Adrenal gland (tissue), 9 donors: ENCODE measurements at regions not wholly inside any gene's neighbourhood (a gene's known extent, or its start where the extent isn't known, plus 50 kb on each side); places are given as distances from the start of the nearest gene placed in this dataset.

Source experiments
- DNase-seq, 7 donors: peaks; one replicate each; pipeline ENCODE4 v3.0.0-alpha.2; 2019 to 2020
- H3K27ac ChIP-seq, 5 donors: fragments of 200-600 bp; sonication (generic) in 4 of 5; 1 replicate in 3 of 5; 2 replicates in 2 of 5; pipeline versions ENCODE4 v1.5.1 to v1.8.0; 2016 to 2020; ENCODE audit warnings: mild to moderate bottlenecking in 1 of 5
- H3K27me3 ChIP-seq: fragments of 200-600 bp; 2 replicates; pipeline ENCODE4 v1.8.0; 2021
- H3K36me3 ChIP-seq, 2 donors: fragments of 200-600 bp; replicated peaks in 1 of 2; 1 replicate in 1 of 2; 2 replicates in 1 of 2; pipeline versions ENCODE4 v1.5.1 to v1.8.0; 2018 to 2022
- H3K4me1 ChIP-seq, 2 donors: fragments of 200-600 bp; replicated peaks in 1 of 2; 1 replicate in 1 of 2; 2 replicates in 1 of 2; pipeline versions ENCODE4 v1.5.1 to v1.8.0; 2018 to 2021
- H3K4me3 ChIP-seq, 4 donors: fragments of 200-600 bp; sonication (generic) in 3 of 4; one replicate each; pipeline ENCODE4 v1.5.1; 2016 to 2018
- H3K9me3 ChIP-seq, 3 donors: fragments of 200-600 bp; sonication (generic) in 1 of 3; replicated peaks in 1 of 3; 1 replicate in 2 of 3; 2 replicates in 1 of 3; pipeline versions ENCODE4 v1.5.1 to v1.8.0; 2016 to 2021
- CTCF ChIP-seq, 6 experiments: fragments of 450-650 bp in 4 of 6; fragments of 200-600 bp in 2 of 6; sonication (generic) in 1 of 6; IDR thresholded peaks; 1 replicate in 5 of 6; 2 replicates in 1 of 6; pipeline versions ENCODE4 v1.5.1 to v1.8.0; 2016 to 2021; ENCODE audit warnings: antibody characterized with exemption in 6 of 6, mild to moderate bottlenecking in 2 of 6, moderate library complexity in 1 of 6
- POLR2A ChIP-seq, 2 donors: fragments of 450-650 bp; IDR thresholded peaks; one replicate each; pipeline ENCODE4 v1.6.1; 2017; ENCODE audit warnings: antibody characterized with exemption in 2 of 2, mild to moderate bottlenecking in 2 of 2, moderate library complexity in 1 of 2
- WGBS, 4 donors: extraction: QIAGEN DNeasy Blood & Tissue Kit in 2 of 4; methylation state at CpG; one replicate each; pipeline versions ENCODE4 v1.1.5 to v1.1.7; 2013 to 2017; 5-methylcytosine and 5-hydroxymethylcytosine counted together
- intact Hi-C, 2 donors: fragments of 100-400 bp; cut with DNase I; formaldehyde crosslinking; loops; one replicate each; pipeline versions ENCODE4 v1.14.1 to v1.15.0; 2022 to 2023
- donor health status: healthy with polysubstance abuse.
- donor health status: Bipolar disorder and iron deficiency.
- donor health status: DM: yes; HTN: yes; CAD: no.
- donor health status: DM: no; HTN: no; CAD: no.
- donor health status: DM: no; HTN: no; CAD: no.

- H3K27ac ChIP-seq, result no peak overlapping the region
- H3K4me3 ChIP-seq, result no peak overlapping the region
- H3K36me3 ChIP-seq, result no peaks in the 10 kb centered on the region
- DNase-seq, result no peak
- intact Hi-C loops, result no loop called here
- H3K4me1 ChIP-seq, result no peaks in the 10 kb centered on the region
- WGBS, 4 donors, result 74 to 76% (median 75%) methylated on average over 4 of the region's 4 CpGs
- TF ChIP-seq POLR2A (IDR thresholded peaks at IDR 0.05) (no peak), CTCF (IDR thresholded peaks at IDR 0.05) (no peak)
- no peaks in the 10 kb centered on the region for H3K9me3 ChIP-seq
- no peaks in the 10 kb centered on the region for H3K27me3 ChIP-seq
These were observed 395.0 kb downstream of the FOXG1 start for GRCh38 chr14:29161593-29161992.

GRCh38 chr14:29163109-29163508 lies 396.5 kb downstream of the FOXG1 start:
- Histone ChIP-seq H3K27me3 (no peaks in the 10 kb centered on the region), H3K9me3 (no peaks in the 10 kb centered on the region), H3K4me3 (no peak overlapping the region), H3K27ac (no peak overlapping the region), H3K4me1 (no peaks in the 10 kb centered on the region), H3K36me3 (no peaks in the 10 kb centered on the region)
- no peak for TF ChIP-seq POLR2A (IDR thresholded peaks at IDR 0.05)
- no peak for TF ChIP-seq CTCF (IDR thresholded peaks at IDR 0.05)
- WGBS, 4 donors, result 46 to 53% (median 48%) methylated on average over 2 of the region's 2 CpGs
- intact Hi-C loops, result no loop called here
- DNase-seq, result no peak

- no peak for DNase-seq
- H3K36me3 ChIP-seq, result no peaks in the 10 kb centered on the region
- TF ChIP-seq POLR2A (IDR thresholded peaks at IDR 0.05) (no peak), CTCF (IDR thresholded peaks at IDR 0.05) (no peak)
- WGBS, 4 donors, result 20 to 47% (median 29%) methylated on average over 1 of the region's 1 CpG
- H3K27ac ChIP-seq, result no peak overlapping the region
- H3K4me1 ChIP-seq, result no peaks in the 10 kb centered on the region
- no peak overlapping the region for H3K4me3 ChIP-seq
- no peaks in the 10 kb centered on the region for H3K9me3 ChIP-seq
- intact Hi-C loops, result no loop called here
- H3K27me3 ChIP-seq, result no peaks in the 10 kb centered on the region
These were observed 398.8 kb downstream of the FOXG1 start for GRCh38 chr14:29165431-29165830.

GRCh38 chr14:29166507-29166906 lies 399.9 kb downstream of the FOXG1 start:
- no peak for DNase-seq
- WGBS, 4 donors, result 86 to 100% (median 88%) methylated on average over 1 of the region's 1 CpG
- no peaks in the 10 kb centered on the region for H3K9me3 ChIP-seq
- H3K4me1 ChIP-seq, result no peaks in the 10 kb centered on the region
- H3K27ac ChIP-seq, result no peak overlapping the region
- no peak overlapping the region for H3K4me3 ChIP-seq
- intact Hi-C loops, result no loop called here
- TF ChIP-seq POLR2A (IDR thresholded peaks at IDR 0.05) (no peak), CTCF (IDR thresholded peaks at IDR 0.05) (no peak)
- H3K27me3 ChIP-seq, result no peaks in the 10 kb centered on the region
- H3K36me3 ChIP-seq, result no peaks in the 10 kb centered on the region
